ENCODE measurements at regions not wholly inside any gene's neighbourhood (a gene's known extent, or its start where the extent isn't known, plus 50 kb on each side); places are given as distances from the start of the nearest gene placed in this dataset.

- H3K9me3 ChIP-seq (ENCODE audit: control insufficient read depth, low read length, poor library complexity, severe bottlenecking) = no peaks in the 10 kb centered on the region
- ATAC-seq (no peak), DNase-seq (no peak)
- no peaks in the 10 kb centered on the region for H3K4me1 Mint-ChIP-seq
- H3K4me3 Mint-ChIP-seq = no peak overlapping the region
- peaks cover 35% of the 10 kb centered on the region for H3K27me3 Mint-ChIP-seq
- no peaks in the 10 kb centered on the region for H3K36me3 Mint-ChIP-seq (ENCODE audit: low read depth)
- no peak overlapping the region for H3K27ac Mint-ChIP-seq
Measured at GRCh38 chr6:119544325-119545175, 195.0 kb upstream of the MAN1A1 start.

- DNase-seq = no peak
Measured at GRCh38 chr6:119543332-119543731, 193.8 kb upstream of the MAN1A1 start.

GRCh38 chr6:119542037-119542436, 192.5 kb upstream of the MAN1A1 start:
- H3K36me3 Mint-ChIP-seq (ENCODE audit: low read depth) = no peaks in the 10 kb centered on the region
- no peak for ATAC-seq
- H3K4me3 Mint-ChIP-seq = no peak overlapping the region
- H3K27me3 Mint-ChIP-seq = peaks cover 26% of the 10 kb centered on the region
- H3K4me1 Mint-ChIP-seq = no peaks in the 10 kb centered on the region
- no peaks in the 10 kb centered on the region for H3K9me3 ChIP-seq (ENCODE audit: control insufficient read depth, low read length, poor library complexity, severe bottlenecking)
- DNase-seq = no peak
- H3K27ac Mint-ChIP-seq = no peak overlapping the region

More at GRCh38 chr6:119543332-119543731, 193.8 kb upstream of the MAN1A1 start:
- Mint-ChIP-seq H3K4me3 (no peak overlapping the region), H3K4me1 (no peaks in the 10 kb centered on the region), H3K27ac (no peak overlapping the region), H3K36me3 (ENCODE audit: low read depth) (no peaks in the 10 kb centered on the region), H3K27me3 (peaks cover 35% of the 10 kb centered on the region)
- H3K9me3 ChIP-seq (ENCODE audit: control insufficient read depth, low read length, poor library complexity, severe bottlenecking) = no peaks in the 10 kb centered on the region
- ATAC-seq = no peak

- DNase-seq (no peak), ATAC-seq (no peak)
- Mint-ChIP-seq H3K27me3 (peaks cover 26% of the 10 kb centered on the region), H3K4me1 (no peaks in the 10 kb centered on the region), H3K36me3 (ENCODE audit: low read depth) (no peaks in the 10 kb centered on the region), H3K4me3 (no peak overlapping the region), H3K27ac (no peak overlapping the region)
- no peaks in the 10 kb centered on the region for H3K9me3 ChIP-seq (ENCODE audit: control insufficient read depth, low read length, poor library complexity, severe bottlenecking)
Measured at GRCh38 chr6:119541132-119541905, 191.8 kb upstream of the MAN1A1 start.

GRCh38 chr6:119540417-119540816, 190.9 kb upstream of the MAN1A1 start:
- ATAC-seq (no peak), DNase-seq (no peak)
- H3K27me3 Mint-ChIP-seq = peaks cover 26% of the 10 kb centered on the region
- H3K36me3 Mint-ChIP-seq (ENCODE audit: low read depth) = no peaks in the 10 kb centered on the region
- no peak overlapping the region for H3K4me3 Mint-ChIP-seq
- no peaks in the 10 kb centered on the region for H3K4me1 Mint-ChIP-seq
- no peaks in the 10 kb centered on the region for H3K9me3 ChIP-seq (ENCODE audit: control insufficient read depth, low read length, poor library complexity, severe bottlenecking)
- no peak overlapping the region for H3K27ac Mint-ChIP-seq

- no peaks in the 10 kb centered on the region for H3K9me3 ChIP-seq (ENCODE audit: control insufficient read depth, low read length, poor library complexity, severe bottlenecking)
Measured at GRCh38 chr6:119539066-119539746, 189.6 kb upstream of the MAN1A1 start.

GRCh38 chr6:119536666-119537065, 187.1 kb upstream of the MAN1A1 start:
- peaks cover 8% of the 10 kb centered on the region for H3K4me1 Mint-ChIP-seq
- no peak overlapping the region for H3K27ac Mint-ChIP-seq
- DNase-seq (no peak), ATAC-seq (no peak)
- peaks cover 9% of the 10 kb centered on the region for H3K27me3 Mint-ChIP-seq
- no peaks in the 10 kb centered on the region for H3K9me3 ChIP-seq (ENCODE audit: control insufficient read depth, low read length, poor library complexity, severe bottlenecking)
- no peaks in the 10 kb centered on the region for H3K36me3 Mint-ChIP-seq (ENCODE audit: low read depth)
- H3K4me3 Mint-ChIP-seq = no peak overlapping the region

More at GRCh38 chr6:119539066-119539746, 189.6 kb upstream of the MAN1A1 start:
- no peaks in the 10 kb centered on the region for H3K4me1 Mint-ChIP-seq
- H3K27me3 Mint-ChIP-seq = peaks cover 26% of the 10 kb centered on the region
- H3K36me3 Mint-ChIP-seq (ENCODE audit: low read depth) = no peaks in the 10 kb centered on the region
- no peak overlapping the region for H3K27ac Mint-ChIP-seq
- DNase-seq (no peak), ATAC-seq (no peak)
- H3K4me3 Mint-ChIP-seq = no peak overlapping the region

GRCh38 chr6:119535332-119535731, 185.8 kb upstream of the MAN1A1 start:
- H3K36me3 Mint-ChIP-seq (ENCODE audit: low read depth) = no peaks in the 10 kb centered on the region
- H3K27ac Mint-ChIP-seq = no peak overlapping the region
- H3K9me3 ChIP-seq (ENCODE audit: control insufficient read depth, low read length, poor library complexity, severe bottlenecking) = no peaks in the 10 kb centered on the region
- peaks cover 8% of the 10 kb centered on the region for H3K4me1 Mint-ChIP-seq
- no peak overlapping the region for H3K4me3 Mint-ChIP-seq
- H3K27me3 Mint-ChIP-seq = peaks cover 8% of the 10 kb centered on the region
- ATAC-seq (no peak), DNase-seq (no peak)

GRCh38 chr6:119533603-119534279, 184.2 kb upstream of the MAN1A1 start:
- Mint-ChIP-seq H3K27ac (no peak overlapping the region), H3K4me1 (peaks cover 8% of the 10 kb centered on the region), H3K4me3 (no peak overlapping the region), H3K27me3 (peaks cover 8% of the 10 kb centered on the region), H3K36me3 (ENCODE audit: low read depth) (no peaks in the 10 kb centered on the region)
- DNase-seq = no peak
- H3K9me3 ChIP-seq (ENCODE audit: control insufficient read depth, low read length, poor library complexity, severe bottlenecking) = no peaks in the 10 kb centered on the region
- no peak for ATAC-seq

- Mint-ChIP-seq H3K27ac (no peak overlapping the region), H3K27me3 (peaks cover 19% of the 10 kb centered on the region), H3K36me3 (ENCODE audit: low read depth) (no peaks in the 10 kb centered on the region), H3K4me1 (peaks cover 2% of the 10 kb centered on the region), H3K4me3 (no peak overlapping the region)
- no peaks in the 10 kb centered on the region for H3K9me3 ChIP-seq (ENCODE audit: control insufficient read depth, low read length, poor library complexity, severe bottlenecking)
- DNase-seq (no peak), ATAC-seq (no peak)
Measured at GRCh38 chr6:119527231-119527578, 177.6 kb upstream of the MAN1A1 start.

GRCh38 chr6:119526561-119527230, 177.1 kb upstream of the MAN1A1 start:
- no peaks in the 10 kb centered on the region for H3K9me3 ChIP-seq (ENCODE audit: control insufficient read depth, low read length, poor library complexity, severe bottlenecking)
- Mint-ChIP-seq H3K4me3 (no peak overlapping the region), H3K27ac (no peak overlapping the region), H3K36me3 (ENCODE audit: low read depth) (no peaks in the 10 kb centered on the region), H3K27me3 (peaks cover 19% of the 10 kb centered on the region), H3K4me1 (peaks cover 2% of the 10 kb centered on the region)
- no peak for ATAC-seq
- DNase-seq = no peak

- Mint-ChIP-seq H3K4me1 (peaks cover 2% of the 10 kb centered on the region), H3K27me3 (peaks cover 16% of the 10 kb centered on the region), H3K4me3 (no peak overlapping the region), H3K36me3 (ENCODE audit: low read depth) (no peaks in the 10 kb centered on the region), H3K27ac (no peak overlapping the region)
- H3K9me3 ChIP-seq (ENCODE audit: control insufficient read depth, low read length, poor library complexity, severe bottlenecking) = no peaks in the 10 kb centered on the region
- no peak for ATAC-seq
- no peak for DNase-seq
Measured at GRCh38 chr6:119524410-119524809, 174.8 kb upstream of the MAN1A1 start.

Data from T-helper 17 cell (primary cell).